B cell (primary cell): ENCODE measurements at regions not wholly inside any gene's neighbourhood (a gene's known extent, or its start where the extent isn't known, plus 50 kb on each side); places are given as distances from the start of the nearest gene placed in this dataset.

ENCODE experiments used
- EZH2 ChIP-seq: IDR thresholded peaks from 2 replicates; pipeline ENCODE4 v1.6.1; 2012; ENCODE audit warnings: borderline replicate concordance, low read depth, mild to moderate bottlenecking, moderate library complexity, low read length; ENCODE audit not compliant: insufficient read depth, poor library complexity, severe bottlenecking
- TF ChIP-seq, protein P1 (sequence below): fragments of 200-600 bp; IDR thresholded peaks from one replicate; pipeline ENCODE4 v1.8.0; 2022; ENCODE audit warnings: antibody characterized with exemption, mild to moderate bottlenecking

DNA sequence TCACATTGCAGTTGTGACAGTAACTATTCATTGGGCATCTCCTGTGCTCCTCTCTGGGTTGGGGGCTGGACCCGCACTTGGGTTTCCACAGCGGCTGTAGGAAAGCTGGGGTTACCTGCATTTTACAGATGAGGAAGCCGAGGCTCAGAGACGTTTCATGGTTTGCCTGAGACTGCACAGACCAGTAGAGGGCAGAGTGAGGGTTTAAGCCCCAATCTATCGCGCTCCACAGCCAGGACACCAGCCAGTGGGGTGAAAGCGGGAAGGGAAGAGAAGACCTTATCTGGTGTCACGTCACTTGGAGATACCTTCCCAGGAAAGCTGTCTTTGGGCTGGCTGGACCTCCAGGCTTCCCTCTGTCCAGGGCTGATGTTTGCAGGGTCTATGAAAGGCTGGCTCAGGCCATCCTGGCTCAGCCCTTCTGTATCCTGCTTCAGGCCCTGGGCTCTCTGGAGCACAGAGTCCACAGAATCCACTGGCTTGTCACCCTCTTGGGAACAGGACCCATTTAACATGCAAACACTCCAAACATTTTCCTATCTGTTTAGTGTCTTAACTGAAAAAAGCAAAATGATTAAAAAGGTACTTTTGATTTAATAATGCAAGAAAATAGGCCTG, 167.7 kb downstream of the EMX2 start:
- TF ChIP-seq, protein P1, sequence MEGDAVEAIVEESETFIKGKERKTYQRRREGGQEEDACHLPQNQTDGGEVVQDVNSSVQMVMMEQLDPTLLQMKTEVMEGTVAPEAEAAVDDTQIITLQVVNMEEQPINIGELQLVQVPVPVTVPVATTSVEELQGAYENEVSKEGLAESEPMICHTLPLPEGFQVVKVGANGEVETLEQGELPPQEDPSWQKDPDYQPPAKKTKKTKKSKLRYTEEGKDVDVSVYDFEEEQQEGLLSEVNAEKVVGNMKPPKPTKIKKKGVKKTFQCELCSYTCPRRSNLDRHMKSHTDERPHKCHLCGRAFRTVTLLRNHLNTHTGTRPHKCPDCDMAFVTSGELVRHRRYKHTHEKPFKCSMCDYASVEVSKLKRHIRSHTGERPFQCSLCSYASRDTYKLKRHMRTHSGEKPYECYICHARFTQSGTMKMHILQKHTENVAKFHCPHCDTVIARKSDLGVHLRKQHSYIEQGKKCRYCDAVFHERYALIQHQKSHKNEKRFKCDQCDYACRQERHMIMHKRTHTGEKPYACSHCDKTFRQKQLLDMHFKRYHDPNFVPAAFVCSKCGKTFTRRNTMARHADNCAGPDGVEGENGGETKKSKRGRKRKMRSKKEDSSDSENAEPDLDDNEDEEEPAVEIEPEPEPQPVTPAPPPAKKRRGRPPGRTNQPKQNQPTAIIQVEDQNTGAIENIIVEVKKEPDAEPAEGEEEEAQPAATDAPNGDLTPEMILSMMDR = no peak
- no peak for TF ChIP-seq EZH2
